Tibial artery (tissue), 4 donors: ENCODE measurements at regions not wholly inside any gene's neighbourhood (a gene's known extent, or its start where the extent isn't known, plus 50 kb on each side); places are given as distances from the start of the nearest gene placed in this dataset.

Experiments used
- DNase-seq, 2 donors: peaks; one replicate each; pipeline ENCODE4 v3.0.0-alpha.2; 2019
- H3K27ac ChIP-seq, 2 donors: fragments of 200-600 bp; sonication (generic) in 1 of 2; 1 replicate in 1 of 2; 2 replicates in 1 of 2; pipeline ENCODE4 v1.5.1; 2018 to 2019; ENCODE audit warnings: mild to moderate bottlenecking in 1 of 2
- H3K27me3 ChIP-seq, 2 donors: fragments of 200-600 bp; sonication (generic) in 1 of 2; one replicate each; pipeline versions ENCODE4 v1.5.1 to v1.6.0; 2016 to 2019
- H3K36me3 ChIP-seq, 3 donors: fragments of 200-600 bp; sonication (generic) in 2 of 3; one replicate each; pipeline ENCODE4 v1.5.1; 2016 to 2019; ENCODE audit warnings: mild to moderate bottlenecking in 2 of 3
- H3K4me1 ChIP-seq, 4 donors: fragments of 200-600 bp; sonication (generic) in 2 of 4; 1 replicate in 3 of 4; 2 replicates in 1 of 4; pipeline ENCODE4 v1.5.1; 2016 to 2019
- H3K4me3 ChIP-seq, 2 donors: fragments of 200-600 bp; sonication (generic) in 1 of 2; 1 replicate in 1 of 2; 2 replicates in 1 of 2; pipeline ENCODE4 v1.5.1; 2018 to 2019; ENCODE audit warnings: mild to moderate bottlenecking in 2 of 2
- H3K9me3 ChIP-seq, 3 donors: fragments of 200-600 bp; sonication (generic) in 1 of 3; one replicate each; pipeline ENCODE4 v1.5.1; 2016 to 2019
- intact Hi-C: fragments of 100-400 bp; cut with DNase I; formaldehyde crosslinking; loops from one replicate; pipeline ENCODE4 v1.15.0; 2023; ENCODE audit warnings: low total_unique reads
- TF ChIP-seq, protein P1 (sequence below), 2 experiments: fragments of 200-600 bp in 1 of 2; fragments of 450-650 bp in 1 of 2; IDR thresholded peaks; one replicate each; pipeline ENCODE4 v1.5.1; 2017 to 2019; ENCODE audit warnings: antibody characterized with exemption in 2 of 2, mild to moderate bottlenecking in 1 of 2, moderate library complexity in 1 of 2

DNA sequence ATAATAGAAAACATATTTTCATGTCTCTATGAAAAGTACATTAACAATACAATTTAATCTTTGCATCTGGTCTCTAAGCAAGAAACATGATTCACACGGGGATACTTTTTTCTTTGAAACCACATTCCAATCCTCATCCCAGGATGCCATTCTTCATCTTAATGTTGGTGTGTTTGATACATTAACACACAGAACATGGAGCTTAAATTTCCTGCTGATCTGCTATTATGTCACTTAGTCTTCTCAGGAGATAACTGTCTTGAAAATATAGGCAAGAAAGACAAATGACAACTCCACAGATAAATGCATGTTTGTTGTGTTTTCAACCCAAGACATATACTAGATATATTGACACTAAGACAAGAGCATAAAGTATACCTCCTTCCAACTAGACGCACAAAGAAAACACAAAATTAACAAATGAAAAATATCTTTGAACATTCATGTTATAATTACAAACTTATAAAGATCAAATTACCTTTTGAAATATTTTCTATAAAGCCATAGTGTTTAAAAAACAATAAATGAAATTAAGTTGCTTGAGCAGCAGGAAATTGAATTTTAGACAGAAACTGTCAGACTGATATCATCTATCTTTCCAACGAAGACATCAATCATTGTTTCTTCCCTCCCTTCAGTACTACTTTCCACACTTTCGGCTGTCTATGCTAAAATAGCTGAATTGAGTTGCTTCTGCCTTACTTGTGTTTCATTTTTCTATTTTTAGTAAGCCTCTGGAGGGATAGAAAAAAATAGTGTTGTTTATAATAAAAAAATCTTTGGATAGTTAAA, 1676.7 kb upstream of the CDH9 start:
- Histone ChIP-seq H3K4me3 (no peak overlapping the region), H3K9me3 (no peaks in the 10 kb centered on the region), H3K27ac (no peak overlapping the region), H3K4me1 (no peaks in the 10 kb centered on the region), H3K36me3 (no peaks in the 10 kb centered on the region), H3K27me3 (no peaks in the 10 kb centered on the region)
- TF ChIP-seq, protein P1, sequence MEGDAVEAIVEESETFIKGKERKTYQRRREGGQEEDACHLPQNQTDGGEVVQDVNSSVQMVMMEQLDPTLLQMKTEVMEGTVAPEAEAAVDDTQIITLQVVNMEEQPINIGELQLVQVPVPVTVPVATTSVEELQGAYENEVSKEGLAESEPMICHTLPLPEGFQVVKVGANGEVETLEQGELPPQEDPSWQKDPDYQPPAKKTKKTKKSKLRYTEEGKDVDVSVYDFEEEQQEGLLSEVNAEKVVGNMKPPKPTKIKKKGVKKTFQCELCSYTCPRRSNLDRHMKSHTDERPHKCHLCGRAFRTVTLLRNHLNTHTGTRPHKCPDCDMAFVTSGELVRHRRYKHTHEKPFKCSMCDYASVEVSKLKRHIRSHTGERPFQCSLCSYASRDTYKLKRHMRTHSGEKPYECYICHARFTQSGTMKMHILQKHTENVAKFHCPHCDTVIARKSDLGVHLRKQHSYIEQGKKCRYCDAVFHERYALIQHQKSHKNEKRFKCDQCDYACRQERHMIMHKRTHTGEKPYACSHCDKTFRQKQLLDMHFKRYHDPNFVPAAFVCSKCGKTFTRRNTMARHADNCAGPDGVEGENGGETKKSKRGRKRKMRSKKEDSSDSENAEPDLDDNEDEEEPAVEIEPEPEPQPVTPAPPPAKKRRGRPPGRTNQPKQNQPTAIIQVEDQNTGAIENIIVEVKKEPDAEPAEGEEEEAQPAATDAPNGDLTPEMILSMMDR (IDR thresholded peaks at IDR 0.05) = no peak
- intact Hi-C loops = no loop called here
- no peak for DNase-seq

DNA sequence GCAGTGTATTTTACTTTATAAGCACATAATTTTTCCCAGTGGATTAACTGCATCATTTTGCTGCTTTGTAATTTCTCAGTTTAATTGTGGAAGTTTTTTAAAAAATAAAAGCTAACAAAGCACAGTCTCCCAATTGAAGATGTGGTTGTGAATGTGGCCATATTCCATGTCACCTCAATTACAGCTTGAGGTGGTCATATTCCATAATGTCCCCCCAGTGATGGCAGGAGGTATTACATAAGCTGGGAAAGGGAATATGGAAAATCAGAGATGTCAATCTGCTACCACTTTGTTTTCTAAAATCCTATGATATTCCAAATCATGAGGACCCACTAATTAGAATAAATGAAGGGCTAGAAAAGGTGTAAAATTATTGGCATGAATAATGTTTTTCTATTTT, 1672.0 kb upstream of the CDH9 start:
- Histone ChIP-seq H3K4me1 (no peaks in the 10 kb centered on the region), H3K27me3 (no peaks in the 10 kb centered on the region), H3K4me3 (no peak overlapping the region), H3K9me3 (no peaks in the 10 kb centered on the region), H3K36me3 (no peaks in the 10 kb centered on the region), H3K27ac (no peak overlapping the region)
- TF ChIP-seq, protein P1 (IDR thresholded peaks at IDR 0.05) = no peak
- intact Hi-C loops = no loop called here
- no peak for DNase-seq

DNA sequence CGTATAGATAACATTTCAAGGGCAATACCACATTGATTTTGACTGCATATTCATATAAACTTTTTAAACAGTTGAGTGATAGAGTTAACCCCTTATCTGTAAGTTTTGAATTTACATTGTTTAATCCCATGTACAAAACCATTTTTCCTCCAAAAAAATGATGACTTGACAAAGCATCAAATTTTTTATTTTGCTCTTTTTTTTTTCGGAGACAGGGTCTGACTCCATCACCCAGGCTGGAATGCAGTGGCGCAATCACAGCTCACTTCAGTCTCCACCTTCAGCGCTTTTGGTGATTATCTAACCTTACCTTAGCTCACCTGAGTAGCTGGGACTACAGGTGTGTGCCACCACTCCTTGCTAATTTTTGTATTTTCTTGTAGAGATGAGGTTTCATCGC, 1670.1 kb upstream of the CDH9 start:
- H3K9me3 ChIP-seq = no peaks in the 10 kb centered on the region
- TF ChIP-seq, protein P1 (IDR thresholded peaks at IDR 0.05) = no peak
- no peak overlapping the region for H3K4me3 ChIP-seq
- intact Hi-C loops = no loop called here
- H3K36me3 ChIP-seq = no peaks in the 10 kb centered on the region
- DNase-seq = no peak
- H3K27me3 ChIP-seq = no peaks in the 10 kb centered on the region
- no peak overlapping the region for H3K27ac ChIP-seq
- peaks cover 0 to 8% (median 0%) of the 10 kb centered on the region in 4 donors for H3K4me1 ChIP-seq

DNA sequence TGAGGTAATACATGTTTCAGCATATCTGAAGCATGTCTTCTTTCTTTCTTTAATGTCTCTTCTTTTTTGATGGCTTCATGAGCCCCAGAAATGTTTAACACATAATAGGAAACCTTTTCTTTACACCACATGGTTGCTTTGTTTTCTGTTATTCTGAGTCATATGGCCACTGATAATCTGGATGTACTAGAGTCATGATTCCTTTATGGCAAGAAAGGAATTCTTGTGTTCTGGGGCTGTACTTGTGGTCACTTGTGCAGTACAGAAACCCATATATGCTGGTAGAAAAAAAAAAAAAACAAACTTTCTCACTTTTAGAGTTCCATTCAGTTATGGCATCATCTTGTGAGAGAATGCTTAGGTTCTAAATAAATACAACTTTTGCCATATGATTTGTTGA, 1669.3 kb upstream of the CDH9 start:
- no peak overlapping the region for H3K27ac ChIP-seq
- no peak for DNase-seq
- H3K4me3 ChIP-seq = no peak overlapping the region
- no peaks in the 10 kb centered on the region for H3K9me3 ChIP-seq
- H3K27me3 ChIP-seq = no peaks in the 10 kb centered on the region
- H3K4me1 ChIP-seq = peaks cover 0 to 10% (median 0%) of the 10 kb centered on the region in 4 donors
- no peaks in the 10 kb centered on the region for H3K36me3 ChIP-seq
- intact Hi-C loops = no loop called here
- TF ChIP-seq, protein P1 (IDR thresholded peaks at IDR 0.05) = no peak

DNA sequence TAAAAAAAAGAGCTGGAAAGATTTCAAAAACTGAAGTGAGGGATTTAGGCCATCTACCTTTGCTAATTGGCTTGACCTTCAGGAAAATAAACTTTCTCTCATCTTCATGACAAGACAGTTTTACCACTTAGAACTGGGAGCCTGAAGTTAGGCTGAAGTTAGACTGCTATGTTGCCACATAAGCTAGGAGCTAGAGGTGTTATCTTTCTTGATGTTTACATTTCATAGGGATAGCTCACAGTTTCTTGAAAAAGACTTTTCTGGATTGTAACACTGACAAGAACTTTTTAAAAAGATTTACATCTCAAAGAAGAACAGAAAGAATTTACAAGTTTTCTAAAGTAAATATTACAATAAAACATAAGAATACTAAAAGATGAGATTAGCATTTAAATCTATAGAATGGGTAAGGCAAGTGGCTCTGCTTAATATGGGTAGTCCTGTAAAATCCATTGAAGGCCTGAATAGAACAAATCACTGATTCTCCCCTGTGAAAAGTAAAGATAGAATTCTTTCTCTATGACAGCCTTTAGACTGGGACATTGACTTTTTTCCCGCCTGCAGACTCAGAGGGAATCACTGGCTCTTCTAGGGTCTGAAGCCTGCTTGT, 1665.4 kb upstream of the CDH9 start:
- intact Hi-C loops = no loop called here
- Histone ChIP-seq H3K4me1 (peaks cover 0 to 10% (median 0%) of the 10 kb centered on the region in 4 donors), H3K4me3 (no peak overlapping the region), H3K9me3 (no peaks in the 10 kb centered on the region), H3K27me3 (no peaks in the 10 kb centered on the region), H3K36me3 (no peaks in the 10 kb centered on the region), H3K27ac (no peak overlapping the region)
- DNase-seq = no peak
- TF ChIP-seq, protein P1 (IDR thresholded peaks at IDR 0.05) = no peak
